T47D (cell line): ENCODE measurements at regions not wholly inside any gene's neighbourhood (a gene's known extent, or its start where the extent isn't known, plus 50 kb on each side); places are given as distances from the start of the nearest gene placed in this dataset.
A peak's percentile ranks its signal among the peaks of the same experiment; 100 is the strongest.
"Not testable (repeated sequence)": the region's sequence is repeated elsewhere in the genome, so short reads cannot be mapped to it uniquely, and the experiment has no call there.

Source experiments
- DNase-seq, 2 experiments: peaks; one replicate each; pipeline versions ENCODE4 v3.0.0 to v3.0.0-alpha.2; 2011 to 2012; ENCODE audit warnings: low read depth in 1 of 2, low spot score in 1 of 2
- JUND ChIP-seq: IDR thresholded peaks from 2 replicates; pipeline ENCODE4 v1.6.1; 2012; ENCODE audit warnings: low read depth
- in situ Hi-C: cut with HindIII; loops from 2 replicates; pipeline ENCODE4 v1.10.0; 2016; ENCODE audit warnings: low sequenced_read_pairs, low pct_unique_long_range_greater_than_20kb

DNA sequence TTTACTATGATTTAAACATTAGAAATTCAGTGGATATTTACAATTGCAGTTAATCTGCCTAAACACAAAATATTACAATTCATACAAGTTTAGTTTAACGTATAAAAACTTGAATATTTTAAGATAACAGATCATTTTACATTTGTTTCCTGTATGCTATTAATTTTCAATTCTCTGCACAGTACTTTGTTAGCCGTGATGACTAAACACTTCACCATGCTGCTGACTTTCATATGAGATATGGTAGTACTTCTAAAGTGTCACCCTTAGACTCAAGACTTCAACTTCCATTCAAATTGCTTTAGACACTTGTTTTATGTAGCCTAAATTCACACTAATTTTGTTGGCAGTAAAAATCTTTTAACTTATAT lies 1646.4 kb upstream of the ADGRL3 start:
- in situ Hi-C loops: no loop called here
- no peak for TF ChIP-seq JUND
- peak in 1 of 2 experiments; percentile 2 for DNase-seq

DNA sequence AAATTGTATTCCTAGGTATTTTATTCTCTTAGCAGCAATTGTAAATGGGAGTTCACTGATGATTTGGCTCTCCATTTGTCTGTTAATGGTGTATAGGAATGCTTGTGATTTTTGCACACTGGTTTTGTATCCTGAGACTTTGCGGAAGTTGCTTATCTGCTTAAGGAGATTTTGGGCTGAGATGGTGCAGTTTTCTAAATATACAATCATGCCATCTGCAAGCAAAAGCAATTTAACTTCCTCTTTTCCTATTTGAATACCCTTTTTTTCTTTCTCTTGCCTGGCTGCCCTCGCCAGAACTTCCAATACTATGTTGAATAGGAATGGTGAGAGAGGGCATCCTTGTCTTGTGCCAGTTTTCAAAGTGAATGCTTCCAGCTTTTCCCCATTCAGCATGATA lies 1643.9 kb upstream of the ADGRL3 start:
- in situ Hi-C loops, DNase-seq: not testable (repeated sequence)

DNA sequence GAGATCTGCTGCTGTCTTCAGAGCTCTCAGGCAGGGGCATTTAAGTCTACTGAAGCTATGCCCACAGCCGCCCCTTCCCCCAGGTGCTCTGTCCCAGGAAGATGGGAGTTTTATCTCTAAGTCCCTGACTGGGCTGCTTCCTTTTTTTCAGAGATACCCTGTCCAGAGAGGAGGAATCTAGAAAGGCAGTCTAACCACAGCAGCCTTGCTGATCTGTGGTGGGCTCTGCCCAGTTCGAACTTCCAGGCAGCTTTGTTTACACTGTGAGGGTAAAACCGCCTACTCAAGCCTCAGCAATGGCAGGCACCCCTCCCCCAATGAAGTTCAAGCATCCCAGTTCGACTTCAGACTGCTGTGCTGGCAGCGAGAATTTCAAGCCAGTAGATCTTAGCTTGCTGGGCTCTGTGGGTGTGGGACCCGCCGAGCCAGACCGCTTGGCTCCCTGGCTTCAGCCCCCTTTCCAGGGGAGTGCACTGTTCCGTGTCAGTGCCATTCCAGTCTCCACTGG lies 1639.9 kb upstream of the ADGRL3 start:
- in situ Hi-C loops, DNase-seq: not testable (repeated sequence)

DNA sequence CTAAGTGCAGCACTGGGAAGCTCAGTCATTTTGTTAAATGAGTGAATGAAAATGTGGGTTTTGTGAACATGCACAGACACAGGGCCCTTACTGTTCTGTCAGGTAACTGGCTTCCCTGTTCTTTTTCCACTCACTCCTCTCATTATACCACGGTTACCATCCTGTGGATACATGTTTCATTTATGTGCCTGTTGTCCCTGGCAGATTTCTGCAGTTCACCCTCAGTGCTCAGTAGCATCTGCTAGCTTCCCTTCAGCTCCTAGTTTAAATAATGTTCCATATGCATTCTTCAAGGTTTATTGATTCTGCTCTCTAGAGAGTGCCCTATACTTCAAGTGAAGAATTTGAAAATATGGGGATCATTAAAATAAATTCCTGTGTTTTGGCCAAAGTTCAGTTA lies 1634.3 kb upstream of the ADGRL3 start:
- in situ Hi-C loops: no loop called here
- no peak for TF ChIP-seq JUND
- DNase-seq: no peak

DNA sequence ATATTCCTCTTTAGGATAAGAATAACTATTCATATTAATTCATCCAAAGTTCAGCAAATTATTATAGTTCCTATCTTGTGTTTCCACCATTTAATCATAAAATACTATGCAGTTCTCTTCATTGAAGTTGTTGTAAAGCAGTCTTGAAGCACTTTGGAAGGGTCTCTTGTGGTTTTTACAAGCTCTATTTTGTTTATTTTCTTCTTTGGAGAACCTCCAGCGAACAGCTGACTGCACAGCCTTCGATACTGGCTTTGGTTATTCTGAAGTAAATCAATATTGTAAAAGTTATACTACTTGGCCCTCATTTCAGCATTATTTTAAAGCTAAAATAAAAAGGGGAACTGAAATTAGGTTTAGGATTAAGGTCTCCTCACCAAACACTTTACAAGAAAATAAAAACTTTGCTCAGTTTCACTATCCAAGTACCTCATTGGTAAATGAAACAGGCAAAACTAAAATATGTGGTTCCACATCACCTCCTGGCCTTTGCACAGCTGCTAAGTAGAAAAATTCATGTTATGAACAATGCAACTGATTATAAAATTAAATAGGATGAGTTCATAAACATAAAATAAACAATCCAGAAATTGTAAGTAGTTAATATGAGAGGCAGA lies 1629.2 kb upstream of the ADGRL3 start:
- no peak for TF ChIP-seq JUND
- in situ Hi-C loops: no loop called here
- no peak for DNase-seq

DNA sequence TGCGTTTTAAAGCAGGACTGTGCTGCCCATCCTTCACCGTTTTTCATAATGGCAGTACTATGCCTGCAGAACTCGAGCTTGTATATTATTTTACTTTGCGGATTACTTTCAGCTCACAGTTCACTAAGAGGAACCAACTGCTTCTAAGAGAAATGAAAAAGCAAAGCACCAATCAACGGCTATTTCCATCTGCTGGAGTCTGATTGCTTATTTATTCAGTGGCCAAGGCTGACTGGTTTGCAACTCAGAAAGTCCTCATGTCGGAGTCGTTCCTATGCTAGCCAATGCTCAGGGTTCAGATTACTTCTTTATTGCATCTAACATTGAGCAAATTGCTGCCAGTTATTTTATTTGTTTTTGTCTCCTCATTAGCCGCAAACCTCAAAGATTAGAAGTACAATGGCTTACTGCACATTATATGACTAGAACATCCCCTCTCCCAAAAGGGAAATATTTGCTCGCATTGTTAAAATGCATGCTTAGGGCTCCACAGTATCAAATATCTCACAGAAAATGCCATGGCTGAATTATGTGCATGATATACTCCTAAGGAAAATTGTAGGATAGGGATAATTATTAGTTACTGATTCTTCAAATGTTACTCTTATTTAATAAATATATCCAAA lies 1628.2 kb upstream of the ADGRL3 start:
- no peak for TF ChIP-seq JUND
- in situ Hi-C loops: no loop called here
- DNase-seq: peak in 1 of 2 experiments; percentile 26

DNA sequence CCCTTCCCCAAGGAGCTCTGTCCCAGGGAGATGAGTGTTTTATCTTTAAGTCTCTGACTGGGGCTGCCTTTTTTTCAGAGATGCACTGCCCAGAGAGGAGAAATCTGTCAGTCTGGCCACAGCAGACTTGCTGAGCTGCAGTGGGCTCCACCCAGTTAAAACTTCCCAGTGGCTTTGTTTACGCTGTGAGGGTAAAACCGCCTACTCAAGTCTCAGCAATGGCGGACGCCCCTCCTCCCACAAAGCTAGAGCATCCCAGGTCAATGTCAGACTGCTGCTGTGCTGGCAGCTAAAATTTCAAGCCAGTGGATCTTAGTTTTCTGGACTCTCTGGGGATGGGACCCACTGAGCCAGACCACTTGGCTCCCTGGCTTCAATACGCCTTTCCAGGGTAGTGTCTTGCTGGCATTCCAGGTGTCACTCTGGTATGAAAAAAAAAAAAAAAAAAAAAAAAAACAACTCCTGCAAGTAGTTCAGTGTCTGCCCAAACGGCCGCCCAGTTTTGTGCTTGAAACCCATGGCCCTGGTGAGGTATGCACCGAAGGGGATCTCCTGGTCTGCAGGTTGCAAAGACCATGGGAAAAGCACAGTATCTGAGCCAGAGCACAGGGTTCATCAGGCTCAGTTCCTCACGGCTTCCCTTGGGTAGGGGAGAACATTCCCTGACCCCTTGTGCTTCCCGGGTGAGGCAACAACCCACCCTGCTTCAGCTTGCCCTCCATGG lies 1616.1 kb upstream of the ADGRL3 start:
- in situ Hi-C loops: no loop called here
- DNase-seq: no peak
- TF ChIP-seq JUND: no peak

DNA sequence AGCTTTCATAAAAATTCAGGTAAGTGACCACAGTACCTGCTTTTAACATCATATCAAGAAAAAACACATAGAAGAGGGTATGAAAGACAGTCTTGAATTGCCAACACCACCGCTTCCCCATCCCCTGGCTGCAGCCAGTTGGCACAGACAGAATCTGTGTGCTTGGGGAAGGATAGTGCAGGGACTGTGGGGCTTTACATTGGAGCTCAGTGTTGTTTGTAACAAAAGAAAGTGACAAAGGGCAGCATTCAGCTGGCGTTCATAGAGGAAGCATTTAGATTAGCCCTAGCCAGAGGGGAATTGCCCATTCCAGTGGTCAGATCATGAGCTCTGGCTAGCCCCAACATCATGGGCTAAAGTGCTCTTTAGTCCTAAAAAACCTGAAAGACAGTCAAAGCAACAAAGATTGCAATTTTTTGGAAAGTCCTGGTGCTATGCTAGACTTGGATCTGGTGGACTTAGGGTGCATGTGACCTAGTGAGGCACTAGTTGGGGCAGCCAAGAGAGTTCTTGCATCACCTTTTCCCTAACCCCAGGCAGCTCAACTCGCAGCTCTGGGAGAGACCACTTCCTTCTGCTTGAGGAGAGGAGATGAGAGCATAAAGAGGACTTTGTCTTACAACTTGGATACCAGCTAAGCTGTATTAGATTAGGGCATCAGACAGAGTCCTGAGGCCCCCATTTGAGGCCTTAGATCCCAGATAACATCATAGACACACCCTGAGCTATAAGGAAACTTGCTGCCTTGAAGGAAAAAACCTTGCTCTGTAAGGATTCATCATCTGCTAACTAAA lies 1602.4 kb upstream of the ADGRL3 start:
- no peak for TF ChIP-seq JUND
- in situ Hi-C loops: no loop called here
- DNase-seq: no peak

DNA sequence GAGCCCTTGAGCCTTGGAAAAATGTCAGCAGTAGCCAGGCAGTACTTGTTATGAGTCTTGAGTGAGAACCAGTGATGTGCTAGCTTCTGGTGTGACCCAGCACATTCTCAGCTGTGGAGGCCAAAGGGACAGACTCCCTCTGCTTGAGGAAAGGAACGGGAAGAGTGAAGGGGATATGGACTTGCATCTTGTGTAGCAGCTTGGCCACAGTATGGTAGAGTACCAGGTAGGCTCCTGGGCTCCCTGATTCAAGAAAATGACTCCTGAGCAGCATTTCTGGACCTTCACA lies 1601.9 kb upstream of the ADGRL3 start:
- in situ Hi-C loops: no loop called here
- no peak for TF ChIP-seq JUND
- DNase-seq: no peak

DNA sequence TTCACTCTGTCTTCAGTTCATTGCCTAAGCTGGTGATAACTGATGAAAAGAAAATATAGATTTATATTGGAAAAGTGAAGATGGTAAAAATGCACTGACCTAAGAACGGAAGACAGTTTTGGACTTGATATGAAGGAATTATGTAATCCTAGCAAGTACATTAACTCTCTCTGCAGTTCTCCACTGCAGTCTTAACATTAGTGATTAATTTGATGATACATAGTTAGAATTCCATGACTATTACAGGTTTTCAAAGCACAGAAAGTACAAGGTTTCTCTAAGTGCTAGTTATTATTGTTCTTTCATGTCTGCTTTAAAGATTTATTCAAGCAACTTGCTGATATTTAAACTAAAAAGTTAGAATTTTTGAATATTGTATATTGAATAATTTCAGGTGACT lies 1591.7 kb upstream of the ADGRL3 start:
- no peak for DNase-seq
- in situ Hi-C loops: no loop called here
- TF ChIP-seq JUND: no peak

DNA sequence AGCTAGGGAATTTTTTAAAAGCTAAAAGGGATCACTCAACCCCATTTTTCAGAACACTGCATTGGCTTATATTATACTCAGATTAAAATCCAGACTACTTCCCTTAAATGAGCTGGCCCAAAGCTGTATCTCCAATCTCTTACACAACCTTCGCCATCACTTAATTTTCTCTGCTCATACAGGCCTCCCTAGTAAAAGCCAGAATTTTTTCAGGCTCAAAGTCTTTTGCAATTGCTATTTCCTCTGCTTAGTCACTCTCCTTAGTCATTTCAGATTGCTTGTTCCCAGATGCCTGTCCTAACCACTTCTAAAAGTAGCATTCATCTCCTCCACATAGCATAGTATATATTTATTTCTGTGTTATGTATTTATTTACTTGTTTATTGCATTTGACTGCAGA lies 1587.9 kb upstream of the ADGRL3 start:
- no peak for TF ChIP-seq JUND
- no peak for DNase-seq
- in situ Hi-C loops: no loop called here

DNA sequence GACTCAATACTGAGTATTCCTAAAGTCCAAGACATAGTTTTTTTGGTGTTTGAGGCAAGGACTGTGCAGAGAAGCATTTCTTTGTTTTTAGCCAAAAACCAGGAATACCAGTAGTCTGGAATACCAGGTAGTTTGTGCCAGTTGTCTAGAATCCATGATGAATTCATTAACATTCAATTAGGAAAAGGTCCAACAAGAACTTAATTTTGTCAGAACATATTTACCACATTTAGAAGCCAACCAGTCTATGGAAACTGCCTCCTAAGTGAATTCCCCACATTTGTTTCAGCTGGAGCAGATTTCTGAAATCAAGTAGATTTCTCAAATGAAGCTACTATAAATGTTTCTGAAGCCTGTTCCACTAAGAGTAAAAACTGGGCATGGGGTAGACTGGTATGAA lies 1584.8 kb upstream of the ADGRL3 start:
- DNase-seq: no peak
- in situ Hi-C loops: no loop called here
- no peak for TF ChIP-seq JUND

DNA sequence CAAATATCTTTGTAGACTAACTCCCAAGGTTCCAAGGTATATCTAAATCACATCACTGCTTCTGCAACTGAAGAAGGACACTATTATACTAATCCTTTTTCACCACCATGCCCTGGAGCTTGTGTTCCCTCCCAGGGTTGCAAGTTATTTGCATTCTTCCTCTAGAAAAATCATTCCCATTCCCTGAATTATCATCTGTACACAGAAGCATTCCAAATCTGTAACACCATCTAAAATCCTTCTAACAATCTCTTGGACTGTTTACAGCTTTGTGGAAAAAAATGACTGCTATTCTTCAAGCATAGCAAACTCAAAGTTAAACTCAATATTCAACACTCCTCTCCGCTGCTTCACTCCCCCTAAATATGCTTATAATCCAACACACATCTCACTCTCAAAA lies 1570.8 kb upstream of the ADGRL3 start:
- TF ChIP-seq JUND: peak; percentile 69; the same call in 1 of the 2 replicates
- in situ Hi-C loops: no loop called here
- peak in 1 of 2 experiments; percentile 50 for DNase-seq
